Renal pelvis (tissue), 1 donor: ENCODE measurements at regions not wholly inside any gene's neighbourhood (a gene's known extent, or its start where the extent isn't known, plus 50 kb on each side); places are given as distances from the start of the nearest gene placed in this dataset.

ENCODE experiments used
- DNase-seq: peaks from one replicate; pipeline ENCODE4 v3.0.0-alpha.2; 2013

DNA sequence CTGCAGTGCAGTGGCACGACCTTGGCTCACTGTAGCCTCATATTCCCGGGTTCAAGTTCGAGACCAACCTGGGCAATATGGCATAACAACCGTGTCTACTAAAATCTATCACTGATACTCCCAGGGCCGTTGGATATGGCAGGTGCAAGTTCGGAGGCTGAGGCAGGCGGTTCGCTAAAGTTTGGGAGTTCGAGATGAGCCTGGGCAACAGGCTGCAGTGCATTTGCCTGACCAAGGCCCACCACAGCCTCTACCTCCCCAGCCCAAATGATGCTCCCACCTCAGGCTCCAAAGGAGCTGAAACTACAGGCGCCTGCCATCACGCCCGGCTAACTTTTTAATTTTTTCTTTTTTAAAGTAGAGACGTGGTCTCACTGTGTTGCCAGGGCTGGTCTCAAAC lies 177.1 kb upstream of the ALG10B start:
- DNase-seq, result no peak

DNA sequence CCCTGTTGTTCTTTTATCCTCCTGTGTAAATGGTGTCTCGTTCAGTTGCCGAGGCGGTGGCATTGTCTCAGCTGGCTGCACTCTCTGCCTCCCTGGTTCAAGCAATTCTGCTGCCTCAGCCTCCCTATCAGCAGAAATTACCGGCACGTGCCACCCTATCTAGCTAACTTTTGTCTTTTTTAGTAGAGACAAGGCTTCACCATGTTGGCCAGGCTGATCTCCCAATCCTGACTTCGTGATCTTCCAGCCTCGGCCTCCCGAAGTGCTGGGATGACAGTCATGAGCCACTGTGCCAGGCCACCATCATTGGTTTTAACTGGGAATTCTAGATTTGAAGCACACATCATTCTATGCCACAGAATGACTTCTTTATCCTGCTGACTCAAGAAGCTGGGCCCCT lies 175.3 kb upstream of the ALG10B start:
- no peak for DNase-seq

- DNase-seq, result no peak
These were observed 174.7 kb upstream of the ALG10B start for GRCh38 chr12:38141861-38142260.

GRCh38 chr12:38142974-38143373 lies 173.6 kb upstream of the ALG10B start:
- no peak for DNase-seq

DNA sequence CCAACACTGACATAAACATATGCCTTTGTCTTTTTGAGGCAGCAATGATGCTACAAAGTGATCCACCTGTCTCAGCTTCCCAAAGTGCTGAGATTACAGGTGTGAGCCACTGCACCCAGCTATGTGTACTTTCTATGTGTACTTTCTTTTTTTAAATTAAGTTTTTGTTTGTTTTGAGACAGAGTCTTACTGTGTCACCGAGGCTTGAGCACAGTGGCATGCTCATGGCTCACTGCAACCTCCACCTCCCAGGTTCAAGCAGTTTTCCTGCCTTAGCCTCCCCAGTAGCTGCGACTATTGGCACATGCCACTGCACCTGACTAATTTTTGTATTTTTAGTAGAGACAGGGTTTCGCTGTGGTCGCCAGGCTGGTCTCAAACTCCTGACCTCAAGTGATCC lies 172.5 kb upstream of the ALG10B start:
- no peak for DNase-seq

DNA sequence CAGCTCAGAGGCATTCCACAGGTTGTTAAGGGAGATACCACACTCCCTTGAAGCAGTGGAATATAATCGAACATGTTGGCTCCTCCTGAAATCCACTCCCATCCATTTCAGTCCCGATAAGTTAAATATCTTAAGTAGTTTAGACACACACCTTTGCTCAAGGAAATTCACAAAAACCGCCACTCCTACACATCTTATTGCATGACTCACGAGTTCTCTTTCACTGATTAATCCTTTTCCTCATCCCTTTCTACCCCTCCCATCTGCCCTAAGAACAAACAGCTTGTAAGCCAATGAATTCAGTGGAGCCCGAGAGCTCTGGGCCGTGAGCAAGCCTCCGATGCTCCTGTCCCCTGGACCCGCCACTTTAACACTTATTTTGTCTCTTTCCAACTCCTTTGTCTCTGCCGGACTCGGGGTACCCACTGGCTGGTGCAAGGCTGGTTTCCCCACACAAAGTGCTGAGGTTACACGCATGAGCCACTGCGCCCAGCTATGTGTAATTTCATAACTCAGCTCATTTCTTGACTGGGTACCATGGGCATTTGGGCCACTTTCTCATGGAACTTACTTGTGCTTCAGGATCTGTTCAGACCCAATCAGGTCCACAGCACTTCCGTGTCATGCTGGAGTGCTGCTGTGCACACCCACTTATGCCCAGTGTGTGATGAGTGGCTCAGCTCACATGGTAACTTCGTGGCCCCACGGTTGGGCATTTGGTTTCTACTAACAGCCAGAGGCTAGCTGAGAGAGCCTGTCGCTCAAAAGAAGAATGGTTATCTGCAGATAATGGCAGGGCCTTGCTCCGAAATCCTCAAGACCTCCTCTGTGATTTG lies 171.8 kb upstream of the ALG10B start:
- DNase-seq, result no peak

GRCh38 chr12:38149395-38150073 lies 167.0 kb upstream of the ALG10B start:
- no peak for DNase-seq

DNA sequence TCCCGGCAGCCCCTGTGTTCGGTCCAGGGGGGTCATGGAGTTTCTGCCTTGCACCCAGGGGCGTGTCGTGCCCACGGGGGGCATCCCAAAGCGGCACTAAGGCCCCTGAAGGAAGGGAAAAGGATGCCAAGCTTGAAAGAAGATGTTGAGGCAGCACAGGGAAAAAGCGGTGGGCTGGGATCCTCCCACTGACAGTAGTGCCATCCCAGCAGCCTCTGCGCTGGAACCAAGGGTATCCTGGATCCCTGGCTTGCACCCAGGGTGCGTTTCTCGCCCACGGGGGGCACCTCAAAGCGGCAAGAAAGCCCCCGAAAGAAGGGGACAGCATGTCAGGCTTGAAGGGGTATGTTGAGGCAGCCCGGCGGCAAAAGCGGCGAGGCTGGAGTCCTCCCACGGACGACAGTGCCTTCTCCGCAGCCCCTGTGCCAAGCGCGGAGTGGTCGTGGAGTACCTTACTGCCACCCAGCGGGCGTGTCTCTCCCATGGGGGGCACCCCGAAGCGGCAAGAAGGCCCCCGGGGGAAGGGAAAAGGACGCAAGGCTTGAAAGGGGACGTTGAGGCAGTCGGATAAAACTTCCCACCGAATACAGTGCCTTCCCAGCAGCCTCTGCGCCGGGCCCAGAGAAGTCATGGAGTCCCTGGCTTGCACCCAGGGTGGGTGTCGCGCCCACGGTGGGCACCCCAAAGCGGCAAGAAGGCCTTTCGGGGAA lies 164.4 kb upstream of the ALG10B start:
- no peak for DNase-seq

- no peak for DNase-seq
These were observed 163.5 kb upstream of the ALG10B start for GRCh38 chr12:38152816-38153736.

GRCh38 chr12:38153737-38154061 lies 162.9 kb upstream of the ALG10B start:
- no peak for DNase-seq

DNA sequence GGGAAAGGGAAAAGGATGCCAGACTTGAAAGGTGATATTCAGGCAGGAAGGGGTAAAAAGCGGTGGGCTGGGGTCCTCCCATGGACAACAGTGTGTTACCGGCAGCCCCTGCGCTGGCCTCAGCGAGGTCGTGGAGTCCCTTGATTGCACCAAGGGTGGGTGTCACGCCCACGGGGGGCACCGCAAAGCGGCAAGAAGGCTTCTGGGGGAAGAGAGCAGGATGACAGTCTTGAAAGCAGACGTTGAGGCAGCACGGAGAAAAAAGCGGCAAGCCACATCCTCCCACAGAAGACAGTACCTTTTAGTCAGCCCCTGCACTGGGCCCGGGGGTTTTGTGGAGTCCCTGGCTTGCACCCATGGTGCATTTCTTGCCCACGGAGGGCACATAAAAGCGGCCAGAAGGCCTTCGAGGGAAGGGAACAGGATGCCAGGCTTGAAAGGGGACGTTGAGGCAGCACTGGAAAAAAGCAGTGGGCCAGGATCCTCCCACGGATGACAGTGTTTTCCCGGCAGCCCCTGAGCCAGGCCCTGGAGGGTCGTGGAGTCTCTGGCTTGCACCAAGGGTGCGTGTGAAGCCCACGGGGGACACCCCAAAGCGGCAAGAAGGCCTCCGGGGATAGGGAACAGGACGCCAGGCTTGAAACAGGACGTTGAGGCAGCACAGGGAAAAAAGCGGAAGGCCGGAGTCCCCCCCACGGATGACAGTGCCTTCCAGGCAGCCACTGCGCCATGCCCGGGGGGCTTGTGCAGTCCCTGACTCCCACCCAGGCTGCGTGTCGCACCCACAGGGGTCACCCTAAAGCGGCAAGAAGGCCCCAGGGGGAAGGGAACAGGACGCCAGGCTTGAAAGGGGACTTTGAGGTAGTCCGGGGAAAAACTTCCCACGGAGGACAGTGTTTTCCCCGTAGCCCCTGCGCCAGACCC lies 162.2 kb upstream of the ALG10B start:
- DNase-seq, result no peak

- DNase-seq, result no peak
These were observed 161.6 kb upstream of the ALG10B start for GRCh38 chr12:38155020-38155395.

DNA sequence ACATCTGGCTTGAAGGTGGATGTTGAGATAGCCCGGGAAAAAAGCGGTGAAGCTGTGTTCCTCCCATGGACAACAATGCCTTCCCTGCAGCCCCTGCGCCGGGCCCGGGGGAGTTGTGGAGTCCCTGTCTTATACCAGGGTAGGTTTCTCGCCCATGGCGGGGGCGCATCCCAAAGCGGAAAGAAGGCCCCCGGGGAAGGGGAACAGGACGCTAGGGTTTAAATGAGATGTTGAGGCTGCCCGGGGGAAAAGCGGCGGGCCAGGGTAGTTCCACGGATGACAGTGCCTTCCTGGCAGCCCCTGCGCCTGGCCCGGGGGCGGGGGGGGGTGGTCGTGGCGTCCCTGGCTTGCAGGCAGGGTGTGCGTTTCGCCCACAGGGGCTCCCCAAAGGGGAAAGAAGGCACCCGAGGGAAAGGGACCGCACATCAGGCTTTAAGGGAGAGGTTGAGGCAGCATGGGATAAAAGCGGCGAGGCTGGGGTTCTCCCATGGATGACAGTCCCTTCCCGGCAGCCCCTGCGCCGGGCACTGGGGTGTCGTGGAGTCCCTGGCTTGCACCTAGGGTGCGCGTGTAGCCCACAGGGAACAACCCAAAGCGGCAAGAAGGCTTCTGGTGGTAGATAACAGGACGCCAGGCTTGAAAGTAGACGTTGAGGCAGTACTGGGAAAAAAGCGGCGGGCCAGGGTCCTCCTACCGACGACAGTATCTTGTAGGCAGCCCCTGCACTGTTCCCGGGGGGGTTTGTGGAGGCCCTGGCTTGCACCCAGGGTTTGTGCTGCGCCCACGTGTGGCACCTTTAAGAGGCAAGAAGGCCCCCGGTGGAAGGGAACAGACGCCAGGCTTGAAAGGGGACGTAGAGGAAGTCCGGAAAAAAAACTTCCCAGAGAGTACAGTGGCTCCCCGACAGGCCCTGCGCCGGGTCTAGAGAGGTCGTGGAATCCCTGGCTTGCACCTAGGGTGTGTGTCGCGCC lies 160.8 kb upstream of the ALG10B start:
- DNase-seq, result no peak

DNA sequence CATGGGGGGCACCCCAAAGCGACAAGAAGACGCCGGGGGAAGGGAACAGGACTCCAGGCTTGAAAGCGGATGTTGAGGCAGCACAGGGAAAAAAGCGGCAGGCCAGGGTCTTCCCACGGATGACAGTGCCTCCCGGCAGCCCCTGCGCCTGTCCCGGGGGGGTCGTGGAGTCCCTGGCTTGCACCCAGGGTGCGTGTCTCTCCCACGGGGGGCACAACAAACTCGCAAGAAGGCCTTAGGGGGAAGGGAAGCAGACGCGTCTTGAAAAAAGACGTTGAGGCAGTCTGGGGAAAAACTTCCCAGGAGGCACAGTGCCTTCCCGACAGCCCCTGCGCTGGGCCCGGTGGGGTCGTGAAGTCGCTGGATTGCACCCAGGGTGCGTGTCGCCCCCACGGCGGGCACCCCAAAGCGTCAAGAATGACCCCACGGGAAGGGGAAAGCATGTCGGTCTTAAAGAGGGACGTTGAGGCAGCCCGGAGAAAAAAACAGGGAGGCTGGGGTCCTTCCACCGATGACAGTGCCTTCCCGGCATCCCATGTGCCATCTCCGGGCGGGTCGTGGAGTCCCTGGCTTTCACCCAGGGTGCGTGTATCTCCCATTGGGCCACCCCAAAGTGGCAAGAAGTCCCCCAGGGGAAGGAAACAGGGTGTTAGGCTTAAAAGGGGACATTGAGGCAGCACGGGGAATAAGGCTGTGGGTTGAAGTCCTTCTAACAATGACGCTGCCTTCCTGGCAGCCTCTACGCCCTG lies 159.9 kb upstream of the ALG10B start:
- no peak for DNase-seq

GRCh38 chr12:38157274-38157932 lies 159.2 kb upstream of the ALG10B start:
- DNase-seq, result no peak

DNA sequence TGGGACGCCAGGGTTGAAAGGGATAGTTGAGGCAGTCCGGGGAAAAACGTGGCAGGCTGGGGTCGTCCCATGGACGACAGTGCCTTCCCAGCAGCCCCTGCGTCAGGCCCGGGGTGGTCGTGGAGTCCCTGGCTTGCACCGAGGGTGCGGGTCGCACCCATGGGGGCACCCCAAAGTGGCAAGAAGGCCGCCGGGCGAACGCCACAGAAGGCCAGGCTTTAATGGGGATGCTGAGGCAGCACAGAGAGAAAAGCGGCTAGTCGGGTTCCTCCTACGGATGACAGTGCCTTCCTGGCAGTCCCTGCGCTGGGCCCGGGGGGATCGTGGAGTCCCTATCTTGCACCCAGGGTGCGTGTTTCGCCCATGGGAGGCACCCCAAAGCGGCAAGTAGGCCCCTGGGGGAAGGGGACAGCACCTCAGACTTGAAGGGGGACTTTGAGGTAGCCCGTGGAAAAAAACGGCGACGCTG lies 158.6 kb upstream of the ALG10B start:
- DNase-seq, result no peak

DNA sequence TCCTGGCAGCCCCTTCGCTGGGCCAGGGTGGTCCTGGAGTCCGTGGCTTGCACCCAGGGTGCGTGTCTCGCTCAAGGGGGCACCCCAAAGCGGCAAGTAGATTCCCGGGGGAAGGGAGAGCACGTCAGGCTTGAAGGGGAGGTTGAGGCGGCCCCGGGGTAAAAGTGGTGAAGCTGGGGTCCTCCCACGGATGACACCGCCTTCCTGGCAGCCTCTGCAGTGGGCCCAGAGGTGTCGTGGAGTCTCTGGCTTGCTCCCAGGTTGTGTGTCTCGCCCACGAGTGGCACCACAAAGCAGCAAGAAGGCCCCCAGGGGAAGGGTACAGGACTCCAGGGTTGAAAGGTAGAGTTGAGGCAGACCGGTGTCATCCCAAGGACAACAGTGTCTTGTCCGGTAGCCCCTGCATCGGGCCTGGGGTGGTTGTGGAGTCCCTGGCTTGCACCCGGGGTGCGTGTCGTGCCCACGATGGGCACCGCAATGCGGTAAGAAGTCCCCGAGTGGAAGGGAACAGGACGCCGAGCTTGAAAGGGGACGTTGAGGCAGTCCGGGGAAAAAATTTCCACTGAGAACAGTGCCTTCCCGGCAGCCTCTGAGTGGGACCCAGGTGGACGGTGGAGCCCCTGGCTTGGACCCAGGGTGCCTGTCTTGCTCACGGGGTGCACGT lies 158.0 kb upstream of the ALG10B start:
- DNase-seq, result no peak
